GM18907 (cell line): ENCODE measurements at regions not wholly inside any gene's neighbourhood (a gene's known extent, or its start where the extent isn't known, plus 50 kb on each side); places are given as distances from the start of the nearest gene placed in this dataset.
A peak's percentile ranks its signal among the peaks of the same experiment; 100 is the strongest.
"Not testable (repeated sequence)": the region's sequence is repeated elsewhere in the genome, so short reads cannot be mapped to it uniquely, and the experiment has no call there.

Experiments used
- ATAC-seq: cut with Tn5 transposase; IDR thresholded peaks from one replicate; pipeline ENCODE4 v1.9.1; 2021; ENCODE audit warnings: mild to moderate bottlenecking, moderate library complexity; ENCODE audit not compliant: unreplicated experiment

DNA sequence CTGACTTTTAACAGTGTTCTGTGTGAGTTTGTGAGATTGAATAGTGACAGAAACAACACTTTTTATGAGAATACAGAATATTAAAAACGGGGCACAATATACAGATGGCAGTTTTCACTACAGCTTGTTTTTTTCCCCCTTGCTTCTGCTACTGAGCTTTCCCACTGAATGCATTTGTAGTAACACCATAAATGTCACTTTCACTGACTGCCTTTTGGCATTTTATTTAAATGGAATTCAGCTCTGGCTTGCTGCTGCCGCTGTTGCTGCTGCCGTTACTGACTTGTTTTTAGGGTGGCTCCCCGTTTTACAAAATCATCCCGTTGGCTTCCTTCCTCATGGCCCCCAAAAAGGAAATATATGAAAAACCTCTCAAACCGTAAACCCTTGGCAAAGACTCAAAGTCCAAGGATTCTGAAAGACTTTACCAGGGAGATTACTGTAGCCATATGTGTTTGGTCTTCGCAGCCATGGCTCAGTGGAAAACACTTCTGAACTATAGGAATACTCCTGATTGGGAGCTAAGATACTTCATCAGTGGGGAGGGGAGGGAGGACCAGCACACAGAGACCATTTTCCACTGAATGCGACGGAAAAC is 151.0 kb downstream of the NUF2 start:
- ATAC-seq = no peak

DNA sequence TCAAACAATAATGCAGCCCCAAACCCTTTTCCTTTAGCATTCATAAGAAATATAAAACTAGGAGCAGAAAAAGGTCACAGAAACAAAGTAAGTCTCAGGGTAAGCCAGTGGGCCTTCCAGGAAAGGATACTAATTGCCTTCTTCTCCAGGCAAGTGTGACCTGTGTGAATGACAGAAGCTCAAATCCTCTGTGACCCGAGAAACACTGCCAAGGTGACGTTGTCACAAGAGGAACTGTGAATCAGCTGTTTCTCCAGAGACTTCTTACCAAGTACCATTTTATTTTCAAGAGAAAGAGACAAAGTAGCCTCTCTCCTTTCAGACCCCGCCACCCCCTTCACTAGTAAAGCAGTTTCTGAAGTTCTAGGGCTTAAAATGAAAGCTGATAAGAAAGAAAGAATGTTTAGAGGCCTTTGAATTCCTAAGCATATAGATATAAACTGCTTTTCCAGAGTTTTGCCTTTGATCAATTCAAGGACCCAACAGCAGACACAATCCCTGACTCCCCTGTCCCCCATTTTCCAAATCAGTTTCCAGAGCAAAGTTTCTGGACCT is 155.6 kb downstream of the NUF2 start:
- ATAC-seq = no peak

DNA sequence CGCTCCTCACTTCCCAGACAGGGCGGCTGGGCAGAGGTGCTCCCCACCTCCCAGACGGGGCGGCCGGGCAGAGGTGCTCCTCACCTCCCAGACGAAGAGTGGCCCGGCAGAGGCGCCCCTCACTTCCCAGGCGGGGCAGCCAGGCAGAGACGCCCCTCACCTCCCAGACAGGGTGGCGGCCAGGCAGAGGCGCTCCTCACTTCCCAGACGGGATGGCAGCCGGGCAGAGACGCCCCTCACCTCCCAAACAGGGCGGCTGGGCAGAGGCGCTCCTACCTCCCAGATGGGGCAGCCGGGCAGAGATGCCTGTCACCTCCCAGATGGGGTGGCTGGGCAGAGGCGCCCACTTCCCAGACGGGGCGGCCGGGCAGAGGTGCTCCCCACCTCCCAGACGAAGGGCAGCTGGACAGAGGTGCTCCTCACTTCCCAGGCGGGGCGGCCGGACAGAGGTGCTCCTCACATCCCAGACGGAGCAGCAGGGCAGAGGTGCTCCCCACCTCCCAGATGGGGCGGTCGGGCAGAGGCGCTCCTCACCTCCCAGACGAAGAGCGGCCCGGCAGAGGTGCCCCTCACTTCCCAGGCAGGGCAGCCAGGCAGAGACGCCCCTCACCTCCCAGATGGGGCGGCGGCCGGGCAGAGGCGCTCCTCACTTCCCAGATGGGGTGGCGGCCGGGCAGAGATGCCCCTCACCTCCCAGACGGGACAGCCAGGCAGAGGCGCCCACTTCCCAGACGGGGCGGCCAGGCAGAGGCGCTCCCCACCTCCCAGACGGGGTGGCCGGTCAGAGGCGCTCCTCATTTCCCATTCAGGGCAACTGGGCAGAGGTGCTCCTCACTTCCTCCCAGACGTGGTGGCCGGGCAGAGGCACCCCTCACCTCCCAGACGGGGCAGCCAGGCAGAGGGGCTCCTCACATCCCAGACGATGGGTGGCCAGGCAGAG is 176.9 kb downstream of the NUF2 start:
- not testable (repeated sequence) for ATAC-seq

DNA sequence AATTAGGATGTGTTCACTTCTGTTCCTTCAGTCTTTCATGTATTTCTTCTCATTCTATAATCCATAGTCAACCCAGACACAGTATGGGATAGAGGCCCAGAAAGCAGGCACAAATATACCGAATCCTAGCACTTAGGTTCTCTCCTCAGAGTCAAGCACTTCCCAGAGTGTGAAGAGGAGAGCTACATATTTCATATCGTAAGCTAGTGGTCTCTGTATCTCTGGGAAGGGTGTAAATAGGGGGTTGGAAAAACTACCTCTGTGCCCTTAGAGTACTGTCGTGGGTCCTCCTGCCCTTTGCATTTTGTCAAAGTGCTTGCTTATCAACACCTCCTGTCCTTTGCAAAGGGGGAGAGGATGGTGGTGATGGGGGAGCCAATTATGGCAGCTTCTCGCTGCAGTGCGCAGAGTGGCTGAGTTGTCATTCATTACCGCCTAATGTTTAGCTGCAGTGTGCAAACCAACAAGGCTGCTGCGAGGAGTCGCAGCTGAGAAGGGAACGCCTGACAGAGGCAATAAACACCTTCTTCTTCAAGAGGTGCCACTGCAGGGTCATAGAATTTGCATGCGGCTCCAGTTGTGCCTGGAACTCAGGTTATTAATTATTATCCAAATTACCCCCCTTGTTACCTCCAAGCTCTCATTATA is 182.7 kb downstream of the NUF2 start:
- no peak for ATAC-seq

DNA sequence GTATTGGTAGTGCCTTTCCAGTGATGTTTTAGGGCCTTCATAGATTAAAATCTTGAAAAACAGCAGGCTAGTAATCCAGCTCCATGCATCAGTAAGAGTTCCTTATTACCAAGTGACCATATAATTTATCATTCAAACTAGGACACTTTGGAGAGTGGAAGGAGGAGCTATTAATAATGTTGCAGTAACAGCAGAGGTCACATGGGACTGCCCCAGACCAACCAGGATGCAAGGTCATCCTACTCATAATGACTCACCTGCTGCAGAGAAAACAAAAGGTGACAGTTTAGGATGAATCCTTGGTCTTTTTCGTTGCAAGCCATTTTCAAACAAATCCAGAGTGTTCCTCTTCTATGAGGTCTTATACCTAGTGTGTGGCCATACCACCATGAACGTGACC is 187.4 kb downstream of the NUF2 start:
- ATAC-seq = no peak

DNA sequence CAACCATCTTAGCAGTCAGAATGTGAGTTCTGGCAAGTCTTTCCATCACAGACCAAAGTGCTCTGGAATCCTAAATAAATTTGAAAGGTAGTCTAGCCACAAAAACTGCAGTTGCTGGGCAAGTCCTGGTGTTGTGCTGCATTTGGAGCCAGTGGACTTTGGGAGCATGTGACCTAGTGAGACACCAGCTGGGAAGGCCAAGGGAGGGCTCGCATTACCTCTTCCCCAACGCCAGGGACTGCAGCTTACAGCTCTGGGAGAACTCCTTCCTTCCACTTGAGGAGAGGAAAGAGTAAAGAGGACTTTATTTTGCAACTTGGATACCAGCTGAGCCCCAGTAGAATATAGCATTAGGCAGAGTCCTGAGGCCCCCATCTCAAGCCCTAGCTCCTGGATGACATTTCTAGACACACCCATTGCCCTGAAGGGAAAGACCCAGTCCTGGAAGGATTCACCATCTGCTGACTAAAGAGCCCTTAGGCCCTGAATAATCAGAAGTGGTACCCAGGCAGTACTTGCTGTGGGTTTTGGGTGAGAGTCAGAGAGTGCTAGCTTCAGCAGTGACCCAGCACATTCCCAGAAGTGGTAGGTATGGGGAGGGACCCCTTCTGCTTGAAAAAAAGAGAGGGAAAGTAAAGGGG is 190.7 kb downstream of the NUF2 start:
- ATAC-seq = no peak

DNA sequence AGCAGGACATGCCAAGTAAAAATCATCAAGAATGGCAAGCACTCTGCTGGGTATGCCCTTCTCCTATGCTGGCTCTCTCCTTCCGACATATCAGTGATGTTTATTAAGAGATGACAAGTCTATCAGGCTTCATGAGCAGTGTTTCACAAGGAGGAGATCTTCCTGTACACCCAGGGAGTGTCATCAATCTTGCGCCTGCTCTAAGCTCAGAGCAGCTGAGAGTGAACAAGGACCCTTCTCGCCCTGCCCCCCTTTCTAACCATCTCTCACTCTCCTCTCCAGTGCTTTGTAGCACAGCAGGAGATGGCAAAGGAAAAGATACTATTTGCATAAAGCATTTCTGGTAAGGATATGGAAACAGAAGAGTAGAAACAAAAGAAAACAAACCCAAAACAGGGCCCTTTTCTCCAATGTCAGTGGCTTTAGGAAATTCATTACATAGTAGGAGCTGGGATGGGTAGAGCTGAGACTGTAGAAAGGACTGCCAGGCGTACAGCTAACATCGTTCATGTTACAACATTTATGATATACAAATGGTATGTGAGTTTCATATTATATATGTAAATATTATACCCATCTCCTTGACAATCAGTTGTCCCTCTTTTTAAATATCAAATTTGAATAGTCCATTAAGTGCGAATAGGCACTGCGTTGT is 201.7 kb downstream of the NUF2 start:
- ATAC-seq = no peak

DNA sequence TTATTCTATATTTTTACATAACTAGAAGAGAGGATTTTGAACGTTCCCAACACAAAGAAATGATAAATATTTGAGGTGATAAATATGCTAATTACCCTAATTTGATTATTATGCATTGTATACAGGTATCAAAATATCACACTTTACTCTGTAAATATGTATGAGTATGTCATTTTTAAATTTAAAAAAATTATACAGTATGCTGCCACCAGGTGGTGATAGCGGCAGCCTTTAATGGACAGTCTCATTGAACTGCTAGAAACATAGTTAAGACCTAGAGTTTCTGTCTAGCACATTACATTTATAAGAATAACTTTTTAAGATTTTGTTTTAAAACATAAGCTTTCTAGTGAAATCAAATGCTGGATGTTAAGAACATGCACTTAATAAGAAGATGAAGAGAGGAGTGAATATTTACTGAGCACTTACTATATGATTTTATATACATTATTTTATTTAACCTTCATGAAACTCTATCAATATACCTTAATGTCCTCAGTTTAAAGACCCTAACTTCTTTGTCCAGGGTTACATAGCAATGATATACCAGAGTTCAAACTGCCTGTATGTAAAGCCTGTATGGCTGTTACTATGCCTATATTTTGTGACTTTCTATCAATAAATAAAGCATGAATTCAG is 207.1 kb downstream of the NUF2 start:
- ATAC-seq = peak; percentile 79

DNA sequence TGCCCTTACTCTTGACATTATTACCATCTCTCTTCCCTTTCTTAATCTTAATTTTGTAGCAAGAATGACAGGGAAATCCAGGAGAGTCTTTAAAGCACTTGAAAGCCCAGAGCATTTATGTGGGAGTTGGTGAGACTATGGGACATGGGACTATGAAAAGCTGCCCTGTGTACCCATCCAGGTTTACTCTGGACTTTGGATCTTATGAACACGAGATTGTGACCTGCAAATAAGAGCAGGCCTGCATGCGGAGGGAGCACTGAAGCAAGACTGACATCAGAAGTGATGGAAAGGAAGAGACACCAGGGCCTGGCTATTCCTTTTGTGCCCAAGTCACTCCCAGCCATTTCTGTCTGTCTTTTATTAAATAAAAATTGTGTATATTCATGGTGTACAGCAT is 209.6 kb downstream of the NUF2 start:
- no peak for ATAC-seq

DNA sequence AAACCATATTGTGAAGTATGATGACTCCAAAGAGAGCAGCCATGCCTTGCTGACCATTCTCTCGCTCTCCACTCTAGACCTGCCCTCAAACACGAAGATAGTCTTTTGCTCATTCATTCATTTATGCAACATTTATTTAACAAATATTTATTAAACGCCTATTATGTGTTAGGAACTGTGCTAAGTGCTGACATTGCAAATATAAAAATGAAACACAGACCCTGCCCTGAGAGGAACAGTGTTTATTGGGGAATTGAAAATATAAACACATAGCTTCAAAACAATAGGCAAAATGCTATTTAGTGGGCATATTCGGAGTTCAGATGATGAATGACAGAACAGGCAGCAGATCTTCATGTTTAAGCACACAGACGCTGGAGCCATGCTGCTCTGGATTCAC is 213.6 kb downstream of the NUF2 start:
- no peak for ATAC-seq

DNA sequence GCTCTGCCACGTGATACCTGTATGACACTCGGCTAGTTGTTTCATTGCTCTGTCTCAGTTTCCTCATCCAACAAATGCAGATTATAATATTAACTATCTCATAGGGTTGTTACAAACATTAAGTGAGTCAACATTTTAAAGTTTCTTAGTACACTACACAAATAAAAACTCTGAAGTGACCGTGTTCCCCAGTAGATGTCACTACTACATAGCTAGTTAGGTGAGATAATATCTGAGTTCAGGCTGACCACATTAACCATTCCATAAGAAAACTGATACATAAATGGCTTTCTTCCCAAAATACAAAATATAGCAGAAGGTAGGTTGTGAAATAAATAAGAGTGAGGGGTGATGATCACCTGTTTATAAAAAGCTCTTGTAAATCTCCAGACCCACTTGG is 214.1 kb downstream of the NUF2 start:
- ATAC-seq = no peak

DNA sequence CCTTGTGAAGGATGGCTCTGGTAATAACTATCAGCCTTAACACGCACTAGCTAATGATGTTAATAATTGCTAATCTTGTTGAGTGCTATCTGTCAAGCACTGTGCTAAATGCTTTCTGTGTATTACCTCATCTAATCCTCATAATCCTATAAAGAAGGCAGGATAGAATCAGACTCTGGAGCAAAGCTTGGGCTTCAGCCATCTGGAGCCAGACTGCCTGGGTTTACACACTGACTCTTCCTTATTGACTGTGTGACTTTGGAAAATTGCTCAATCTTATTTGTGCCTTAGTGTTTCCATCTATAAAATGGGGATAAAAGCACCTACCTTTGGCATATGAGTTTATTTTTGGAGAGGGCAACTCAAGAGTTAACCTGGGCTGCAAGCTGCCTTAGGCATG is 216.1 kb downstream of the NUF2 start:
- ATAC-seq = no peak

DNA sequence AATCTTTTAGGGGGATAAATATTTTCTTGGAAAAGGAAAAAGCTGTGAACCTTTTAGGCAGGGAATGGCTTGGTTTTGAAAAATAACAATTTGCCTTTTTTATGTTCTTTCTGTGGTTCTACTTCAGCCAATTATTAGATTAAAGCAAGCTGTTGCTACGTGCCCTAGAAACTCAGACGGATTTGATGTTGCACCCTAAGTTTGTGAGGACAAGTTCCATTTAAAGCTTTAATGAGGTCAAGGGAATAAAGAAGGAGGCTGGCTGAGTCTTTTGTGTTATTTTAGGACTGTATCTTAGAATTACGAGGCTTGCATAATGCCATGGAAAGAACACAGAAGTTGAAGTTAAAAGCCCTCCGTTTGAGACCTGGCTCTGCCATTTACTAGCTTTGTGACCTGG is 216.9 kb downstream of the NUF2 start:
- no peak for ATAC-seq

DNA sequence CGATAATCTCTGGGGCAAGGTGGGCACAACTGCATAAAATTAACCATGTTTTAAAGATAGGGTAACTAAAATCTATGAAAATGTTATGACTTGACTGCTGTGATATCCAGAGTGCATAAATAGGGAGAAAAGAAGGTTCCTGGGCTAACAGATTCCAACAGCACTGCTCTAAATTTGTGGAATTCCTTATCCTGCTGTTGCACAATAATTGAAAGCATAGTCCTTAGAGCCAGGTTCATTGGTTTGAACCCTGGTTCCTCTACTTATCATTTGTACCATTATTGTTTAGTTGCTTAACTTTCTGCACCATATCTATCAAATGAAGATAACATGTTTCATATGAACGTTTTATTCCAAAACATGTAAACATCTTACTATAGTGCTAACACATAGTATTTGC is 219.0 kb downstream of the NUF2 start:
- ATAC-seq = no peak

DNA sequence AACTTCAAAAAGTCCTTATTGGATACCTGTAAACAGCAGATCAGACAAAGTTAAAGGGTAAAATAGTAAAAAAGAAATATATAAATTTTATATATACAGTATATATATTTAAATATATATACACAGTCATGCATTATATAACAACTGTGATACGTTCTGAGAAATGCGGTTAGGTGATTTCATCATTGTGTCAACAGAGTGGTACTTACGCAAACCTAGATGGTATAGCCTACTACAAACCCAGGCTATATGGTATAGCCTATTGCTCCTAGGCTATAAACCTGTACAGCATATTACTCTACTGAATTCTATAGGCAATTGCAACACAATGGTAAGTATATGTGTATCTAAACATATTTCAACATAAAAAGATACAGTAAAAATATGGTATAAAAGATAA is 222.7 kb downstream of the NUF2 start:
- no peak for ATAC-seq

DNA sequence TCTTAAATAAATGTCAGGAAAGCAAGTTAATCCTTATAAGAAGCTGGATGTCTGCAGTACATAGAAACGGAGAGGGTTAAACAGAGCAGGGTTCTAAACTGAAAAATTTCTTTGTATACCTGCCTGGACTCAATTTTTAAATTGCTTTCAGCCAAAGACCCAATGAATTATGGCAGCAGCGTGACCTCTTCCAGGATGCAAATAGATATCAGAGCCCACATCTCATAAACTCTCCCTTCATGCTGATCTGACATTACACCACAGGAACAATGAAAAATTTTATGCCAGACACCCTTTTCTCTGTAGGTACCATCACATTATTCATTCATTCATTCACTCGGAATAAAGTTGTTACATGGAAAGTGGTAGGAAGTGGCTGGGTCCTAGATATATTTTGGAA is 236.4 kb downstream of the NUF2 start:
- no peak for ATAC-seq

DNA sequence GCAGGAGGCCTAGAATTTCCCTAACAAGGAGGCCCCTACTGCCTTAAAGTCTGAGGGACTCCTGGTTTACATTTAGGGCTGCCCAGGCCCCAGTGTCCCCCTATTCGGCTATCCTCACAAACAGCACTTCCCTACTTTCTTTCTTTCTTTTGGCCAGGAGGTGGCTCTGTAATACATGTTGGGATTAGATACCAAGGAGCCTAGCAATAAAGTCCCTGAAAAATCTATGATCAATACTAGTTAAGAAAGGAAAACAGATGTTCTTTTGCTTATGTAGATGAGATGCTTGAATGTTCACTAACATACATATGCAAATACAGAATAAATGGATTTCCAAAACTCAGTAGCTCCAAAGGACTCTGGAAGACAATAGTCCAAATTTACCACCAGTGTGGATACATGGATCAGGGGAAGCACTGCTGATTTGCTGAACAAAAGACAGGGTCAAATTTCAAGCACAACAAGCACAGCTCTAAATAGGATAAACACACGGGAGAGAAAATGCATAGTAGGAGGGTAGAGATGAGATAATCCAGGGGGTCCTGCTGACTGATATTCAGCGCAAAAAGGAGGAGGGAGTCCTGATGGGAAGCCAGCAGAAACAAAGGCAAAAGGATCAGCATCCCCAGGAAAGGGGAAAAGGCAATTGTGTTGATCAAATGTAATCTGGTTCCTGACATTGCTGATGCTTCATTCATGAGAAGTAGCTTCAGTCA is 240.0 kb downstream of the NUF2 start:
- ATAC-seq = no peak

DNA sequence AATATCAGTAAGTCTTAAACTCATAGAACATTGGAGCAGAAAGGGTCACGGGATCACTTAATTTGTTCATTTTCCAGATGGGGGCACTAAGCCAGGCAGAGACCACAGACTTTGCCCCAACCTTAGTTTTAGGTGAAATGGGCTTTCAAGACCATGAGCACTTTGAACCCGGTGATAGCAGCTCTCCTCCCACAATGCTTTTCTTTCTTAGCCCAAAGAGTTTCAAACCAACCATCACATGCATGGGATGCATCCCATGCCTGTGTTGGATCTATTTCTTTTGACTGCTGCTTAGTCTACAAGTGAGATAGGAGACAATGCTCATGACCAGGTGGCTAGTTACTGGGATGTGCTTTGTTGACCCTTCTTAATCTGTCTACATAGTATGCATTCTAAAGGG is 240.6 kb downstream of the NUF2 start:
- no peak for ATAC-seq

DNA sequence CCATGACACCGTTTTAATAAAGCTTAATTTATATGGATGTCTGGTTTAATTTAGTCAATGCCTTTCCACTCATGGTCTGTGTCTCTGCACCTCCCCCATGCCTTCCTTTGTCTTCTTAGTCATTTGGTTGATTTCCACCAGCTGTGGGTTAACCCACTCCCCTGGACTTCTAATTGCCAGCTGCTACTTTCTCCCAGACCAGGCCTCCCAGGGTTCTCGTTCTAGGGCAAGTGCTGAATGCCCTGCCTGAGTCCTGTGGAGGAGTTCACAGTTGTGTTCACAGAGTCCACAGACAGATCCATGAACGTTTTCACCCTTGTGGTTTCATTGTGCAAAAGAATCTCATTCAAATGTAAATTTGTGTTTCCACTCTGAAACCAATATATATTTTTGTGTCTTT is 243.4 kb downstream of the NUF2 start:
- no peak for ATAC-seq

DNA sequence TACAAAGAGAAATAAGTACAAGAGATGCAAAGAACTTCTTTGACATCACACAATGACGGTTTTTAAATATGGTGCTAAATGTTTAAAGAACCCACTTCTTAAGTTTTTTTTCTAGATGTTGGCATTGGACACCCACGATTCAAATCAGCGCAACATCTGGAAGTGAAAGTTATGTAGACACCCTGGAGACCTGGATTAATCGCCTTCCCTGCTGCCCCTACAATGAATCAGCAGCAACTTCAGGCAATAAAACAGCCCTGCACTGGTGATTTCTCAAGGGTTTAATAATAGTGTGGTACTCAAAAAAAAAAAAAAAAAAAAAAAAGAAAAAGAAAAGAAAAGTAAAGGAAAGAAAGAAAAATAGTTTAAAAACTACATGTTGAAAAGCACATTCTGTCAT is 248.3 kb downstream of the NUF2 start:
- ATAC-seq = no peak
